Liver (tissue), 8 donors: ENCODE measurements at regions not wholly inside any gene's neighbourhood (a gene's known extent, or its start where the extent isn't known, plus 50 kb on each side); places are given as distances from the start of the nearest gene placed in this dataset.

Experiments used
- DNase-seq: peaks from one replicate; pipeline ENCODE4 v3.0.0-alpha.2; 2017; ENCODE audit warnings: low spot score
- H3K27ac ChIP-seq, 2 donors: one replicate each; pipeline ENCODE4 v1.7.0; 2013; ENCODE audit warnings: inconsistent platforms in 2 of 2, low read length in 2 of 2, control low read depth in 1 of 2, low read depth in 1 of 2, mild to moderate bottlenecking in 1 of 2
- H3K27me3 ChIP-seq, 4 donors: one replicate each; pipeline versions ENCODE4 v1.6.1 to v1.7.0; 2013; ENCODE audit warnings: low read length in 3 of 4, inconsistent platforms in 1 of 4, mild to moderate bottlenecking in 1 of 4, moderate library complexity in 1 of 4; ENCODE audit not compliant: control insufficient read depth in 4 of 4, insufficient read depth in 4 of 4
- H3K36me3 ChIP-seq, 4 donors: one replicate each; pipeline versions ENCODE4 v1.6.1 to v1.7.0; 2013; ENCODE audit warnings: low read length in 3 of 4, mild to moderate bottlenecking in 3 of 4, low read depth in 1 of 4, moderate library complexity in 1 of 4; ENCODE audit not compliant: control insufficient read depth in 4 of 4, insufficient read depth in 3 of 4
- H3K4me1 ChIP-seq, 4 donors: one replicate each; pipeline versions ENCODE4 v1.6.1 to v1.7.0; 2013; ENCODE audit warnings: low read length in 3 of 4, mild to moderate bottlenecking in 3 of 4, moderate library complexity in 1 of 4; ENCODE audit not compliant: control insufficient read depth in 4 of 4, insufficient read depth in 4 of 4
- H3K4me3 ChIP-seq, 3 donors: one replicate each; pipeline versions ENCODE4 v1.6.1 to v1.7.0; 2013; ENCODE audit warnings: low read length in 3 of 3, control low read depth in 1 of 3, low read depth in 1 of 3, mild to moderate bottlenecking in 1 of 3
- H3K9ac ChIP-seq, 2 donors: one replicate each; pipeline ENCODE4 v1.7.0; 2013; ENCODE audit warnings: low read length in 2 of 2, mild to moderate bottlenecking in 2 of 2, moderate library complexity in 2 of 2, control low read depth in 1 of 2, low read depth in 1 of 2
- H3K9me3 ChIP-seq, 4 donors: one replicate each; pipeline versions ENCODE4 v1.6.1 to v1.7.0; 2013; ENCODE audit warnings: low read length in 3 of 4; ENCODE audit not compliant: control insufficient read depth in 4 of 4
- EGR1 ChIP-seq, 2 donors: IDR thresholded peaks; 2 replicates each; pipeline ENCODE4 v1.6.1; 2016 to 2018; ENCODE audit warnings: antibody characterized with exemption in 2 of 2, low read depth in 2 of 2
- FOXA1 ChIP-seq: IDR thresholded peaks from 2 replicates; pipeline ENCODE4 v1.6.1; 2016; ENCODE audit warnings: antibody characterized with exemption
- FOXA2 ChIP-seq: IDR thresholded peaks from 2 replicates; pipeline ENCODE4 v1.6.1; 2016; ENCODE audit warnings: antibody characterized with exemption
- GABPA ChIP-seq, 2 donors: IDR thresholded peaks in 1 of 2; conservative IDR thresholded peaks in 1 of 2; 2 replicates each; pipeline ENCODE4 v1.6.1; 2016; ENCODE audit warnings: antibody characterized with exemption in 2 of 2, mild to moderate bottlenecking in 1 of 2, moderate library complexity in 1 of 2
- HNF4A ChIP-seq, 2 donors: conservative IDR thresholded peaks; 2 replicates each; pipeline ENCODE4 v1.6.1; 2016; ENCODE audit warnings: antibody characterized with exemption in 2 of 2, mild to moderate bottlenecking in 2 of 2
- HNF4G ChIP-seq: IDR thresholded peaks from 2 replicates; pipeline ENCODE4 v1.6.1; 2016; ENCODE audit warnings: antibody characterized with exemption
- MAX ChIP-seq: IDR thresholded peaks from 2 replicates; pipeline ENCODE4 v1.6.1; 2016; ENCODE audit warnings: antibody characterized with exemption
- NR2F2 ChIP-seq: IDR thresholded peaks from 2 replicates; pipeline ENCODE4 v1.6.1; 2016; ENCODE audit warnings: antibody characterized with exemption
- RAD21 ChIP-seq, 2 donors: IDR thresholded peaks; 2 replicates each; pipeline ENCODE4 v1.6.1; 2016; ENCODE audit warnings: antibody characterized with exemption in 2 of 2, mild to moderate bottlenecking in 2 of 2
- REST ChIP-seq: IDR thresholded peaks from 2 replicates; pipeline ENCODE4 v1.6.1; 2016; ENCODE audit warnings: antibody characterized with exemption, mild to moderate bottlenecking
- RXRA ChIP-seq, 2 donors: IDR thresholded peaks; 2 replicates each; pipeline ENCODE4 v1.6.1; 2017 to 2018; ENCODE audit warnings: antibody characterized with exemption in 2 of 2, mild to moderate bottlenecking in 1 of 2
- SP1 ChIP-seq: IDR thresholded peaks from 2 replicates; pipeline ENCODE4 v1.6.1; 2018; ENCODE audit warnings: antibody characterized with exemption, mild to moderate bottlenecking
- TAF1 ChIP-seq: conservative IDR thresholded peaks from 2 replicates; pipeline ENCODE4 v1.6.1; 2016; ENCODE audit warnings: antibody characterized with exemption, mild to moderate bottlenecking
- ZBTB33 ChIP-seq: IDR thresholded peaks from 2 replicates; pipeline ENCODE4 v1.6.1; 2016; ENCODE audit warnings: antibody characterized with exemption
- WGBS: extraction: QIAGEN DNeasy Blood & Tissue Kit; methylation state at CpG from one replicate; pipeline ENCODE4 v1.1.7; 2013; 5-methylcytosine and 5-hydroxymethylcytosine counted together
- TF ChIP-seq, protein P1 (sequence below): fragments of 150-350 bp; IDR thresholded peaks from 2 replicates; pipeline ENCODE4 v1.5.1; 2017; ENCODE audit warnings: improper control_type of control experiment, low read depth, low read length; ENCODE audit not compliant: missing input control
- donor health status: healthy.
- donor health status: healthy.
- donor health status: healthy.
- donor health status: healthy.
- donor health status: healthy.

DNA sequence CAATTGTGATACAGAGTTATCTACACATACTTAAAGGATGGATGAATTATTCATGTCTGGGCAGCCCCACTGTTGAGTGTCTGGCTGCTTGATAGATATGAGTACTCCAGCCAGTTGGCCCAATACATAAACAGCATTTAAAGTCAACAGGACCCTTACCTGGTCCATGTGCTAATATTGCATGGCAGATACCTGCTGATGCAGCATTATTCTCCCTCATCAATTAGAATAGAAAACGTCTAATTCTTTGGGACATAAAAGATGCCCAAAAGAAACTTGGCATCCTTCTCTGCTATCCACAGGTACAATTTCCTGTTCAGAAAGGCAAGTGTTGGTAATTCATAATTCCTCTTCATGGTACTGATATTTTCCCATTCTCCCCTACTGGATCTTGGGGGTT is 550.8 kb downstream of the TFAP2B start (continued):
- TF ChIP-seq ZBTB33 (no peak), SP1 (no peak), FOXA1 (no peak), TAF1 (no peak), RXRA (IDR thresholded peaks at IDR 0.05) (no peak), FOXA2 (no peak)

- TF ChIP-seq ZBTB33 (no peak), HNF4G (no peak), GABPA (IDR thresholded peaks at IDR 0.05 in 1 of 2, conservative IDR thresholded peaks at IDR 0.05 in 1 of 2) (no peak), REST (no peak), RAD21 (IDR thresholded peaks at IDR 0.05) (no peak)
- Histone ChIP-seq H3K4me3 (no peak overlapping the region), H3K36me3 (no peaks in the 10 kb centered on the region), H3K27ac (no peak overlapping the region), H3K9ac (no peak overlapping the region), H3K27me3 (no peaks in the 10 kb centered on the region), H3K9me3 (no peaks in the 10 kb centered on the region), H3K4me1 (no peaks in the 10 kb centered on the region)
- no peak for DNase-seq
Observed at GRCh38 chr6:51382847-51383246, 564.2 kb downstream of the TFAP2B start.

GRCh38 chr6:51384736-51385135 is 566.1 kb downstream of the TFAP2B start:
- no peaks in the 10 kb centered on the region for H3K9me3 ChIP-seq
- H3K27ac ChIP-seq = no peak overlapping the region
- no peak overlapping the region for H3K9ac ChIP-seq
- no peaks in the 10 kb centered on the region for H3K36me3 ChIP-seq
- no peaks in the 10 kb centered on the region for H3K27me3 ChIP-seq
- DNase-seq = no peak
- no peak overlapping the region for H3K4me3 ChIP-seq
- TF ChIP-seq HNF4A (conservative IDR thresholded peaks at IDR 0.05) = no peak
- no peak for TF ChIP-seq EGR1 (IDR thresholded peaks at IDR 0.05; ENCODE audit: low read depth in 2 of 2)
- no peak for TF ChIP-seq GABPA (IDR thresholded peaks at IDR 0.05 in 1 of 2, conservative IDR thresholded peaks at IDR 0.05 in 1 of 2)
- TF ChIP-seq MAX = no peak
- TF ChIP-seq REST = no peak
- no peak for TF ChIP-seq HNF4G
- TF ChIP-seq NR2F2 = no peak
- TF ChIP-seq RAD21 (IDR thresholded peaks at IDR 0.05) = no peak
- TF ChIP-seq, protein P1, sequence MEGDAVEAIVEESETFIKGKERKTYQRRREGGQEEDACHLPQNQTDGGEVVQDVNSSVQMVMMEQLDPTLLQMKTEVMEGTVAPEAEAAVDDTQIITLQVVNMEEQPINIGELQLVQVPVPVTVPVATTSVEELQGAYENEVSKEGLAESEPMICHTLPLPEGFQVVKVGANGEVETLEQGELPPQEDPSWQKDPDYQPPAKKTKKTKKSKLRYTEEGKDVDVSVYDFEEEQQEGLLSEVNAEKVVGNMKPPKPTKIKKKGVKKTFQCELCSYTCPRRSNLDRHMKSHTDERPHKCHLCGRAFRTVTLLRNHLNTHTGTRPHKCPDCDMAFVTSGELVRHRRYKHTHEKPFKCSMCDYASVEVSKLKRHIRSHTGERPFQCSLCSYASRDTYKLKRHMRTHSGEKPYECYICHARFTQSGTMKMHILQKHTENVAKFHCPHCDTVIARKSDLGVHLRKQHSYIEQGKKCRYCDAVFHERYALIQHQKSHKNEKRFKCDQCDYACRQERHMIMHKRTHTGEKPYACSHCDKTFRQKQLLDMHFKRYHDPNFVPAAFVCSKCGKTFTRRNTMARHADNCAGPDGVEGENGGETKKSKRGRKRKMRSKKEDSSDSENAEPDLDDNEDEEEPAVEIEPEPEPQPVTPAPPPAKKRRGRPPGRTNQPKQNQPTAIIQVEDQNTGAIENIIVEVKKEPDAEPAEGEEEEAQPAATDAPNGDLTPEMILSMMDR = no peak
- no peaks in the 10 kb centered on the region for H3K4me1 ChIP-seq
- 80% methylated on average over 1 of the region's 1 CpG for whole genome bisulfite sequencing
